Coronary artery (tissue), 2 donors: ENCODE measurements at regions not wholly inside any gene's neighbourhood (a gene's known extent, or its start where the extent isn't known, plus 50 kb on each side); places are given as distances from the start of the nearest gene placed in this dataset.

Source experiments
- DNase-seq: peaks from one replicate; pipeline ENCODE4 v3.0.0-alpha.2; 2017; ENCODE audit warnings: low spot score
- H3K27ac ChIP-seq, 2 donors: fragments of 200-600 bp; sonication (generic); one replicate each; pipeline ENCODE4 v1.5.1; 2016 to 2019
- H3K4me3 ChIP-seq: fragments of 200-600 bp; sonication (generic); 2 replicates; pipeline ENCODE4 v1.5.1; 2016; ENCODE audit warnings: mild to moderate bottlenecking, moderate library complexity
- TF ChIP-seq, protein P1 (sequence below): fragments of 200-600 bp; sonication (generic); IDR thresholded peaks from one replicate; pipeline ENCODE4 v1.5.1; 2019; ENCODE audit warnings: antibody characterized with exemption

DNA sequence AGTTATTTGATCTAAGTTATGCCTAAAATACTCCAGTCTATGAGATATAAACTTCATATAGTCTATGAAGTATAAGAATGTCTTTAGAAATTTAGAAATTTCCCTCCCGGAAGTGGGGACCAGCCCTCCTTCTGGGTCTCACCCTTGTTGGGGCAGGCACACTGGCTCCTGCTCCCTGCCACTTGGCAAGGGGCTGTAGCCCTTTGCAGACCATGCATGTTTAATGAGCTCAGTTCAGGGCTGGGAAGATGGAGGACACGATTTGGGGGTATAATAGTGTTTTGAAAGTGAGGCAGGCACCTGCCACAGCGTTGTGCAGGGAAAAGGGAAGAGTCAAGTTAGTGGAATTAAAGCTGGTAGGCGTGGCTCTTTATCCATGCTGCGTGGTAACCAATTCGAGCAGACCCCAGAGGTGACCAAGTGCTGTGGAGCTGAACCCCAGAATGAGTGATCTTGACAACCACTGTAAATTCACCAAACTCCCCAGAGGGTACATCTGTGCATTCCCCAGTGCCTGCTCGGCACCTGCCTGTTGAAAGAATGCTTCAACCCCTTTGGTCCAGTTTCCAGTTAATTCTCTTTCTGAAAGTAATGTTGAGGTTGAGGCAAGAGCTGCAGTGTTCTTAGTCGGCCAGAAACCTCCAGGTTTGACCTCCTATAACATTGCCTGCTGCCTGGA lies 79.6 kb downstream of the DOP1B start:
- Histone ChIP-seq H3K4me3 (no peak overlapping the region), H3K27ac (no peak overlapping the region)
- DNase-seq = no peak
- TF ChIP-seq, protein P1, sequence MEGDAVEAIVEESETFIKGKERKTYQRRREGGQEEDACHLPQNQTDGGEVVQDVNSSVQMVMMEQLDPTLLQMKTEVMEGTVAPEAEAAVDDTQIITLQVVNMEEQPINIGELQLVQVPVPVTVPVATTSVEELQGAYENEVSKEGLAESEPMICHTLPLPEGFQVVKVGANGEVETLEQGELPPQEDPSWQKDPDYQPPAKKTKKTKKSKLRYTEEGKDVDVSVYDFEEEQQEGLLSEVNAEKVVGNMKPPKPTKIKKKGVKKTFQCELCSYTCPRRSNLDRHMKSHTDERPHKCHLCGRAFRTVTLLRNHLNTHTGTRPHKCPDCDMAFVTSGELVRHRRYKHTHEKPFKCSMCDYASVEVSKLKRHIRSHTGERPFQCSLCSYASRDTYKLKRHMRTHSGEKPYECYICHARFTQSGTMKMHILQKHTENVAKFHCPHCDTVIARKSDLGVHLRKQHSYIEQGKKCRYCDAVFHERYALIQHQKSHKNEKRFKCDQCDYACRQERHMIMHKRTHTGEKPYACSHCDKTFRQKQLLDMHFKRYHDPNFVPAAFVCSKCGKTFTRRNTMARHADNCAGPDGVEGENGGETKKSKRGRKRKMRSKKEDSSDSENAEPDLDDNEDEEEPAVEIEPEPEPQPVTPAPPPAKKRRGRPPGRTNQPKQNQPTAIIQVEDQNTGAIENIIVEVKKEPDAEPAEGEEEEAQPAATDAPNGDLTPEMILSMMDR = no peak

DNA sequence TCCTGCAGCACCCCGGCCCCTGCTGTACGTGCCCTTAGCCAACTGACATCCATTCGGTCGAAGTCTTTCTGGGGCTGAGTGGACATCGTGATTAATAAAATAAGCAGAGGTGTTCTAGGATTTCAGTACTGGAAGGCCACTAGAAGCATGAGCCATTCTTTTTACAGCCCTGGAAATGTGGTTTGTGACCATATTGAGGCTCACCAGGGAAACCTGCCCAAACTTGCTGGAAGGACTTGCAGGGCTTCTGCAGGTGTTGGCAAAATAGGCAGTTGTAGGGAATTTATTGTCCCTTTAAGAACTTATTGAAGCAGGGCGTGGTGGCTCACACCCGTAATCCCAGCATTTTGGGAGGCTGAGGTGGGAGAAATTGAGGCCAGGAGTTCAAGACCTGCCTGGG lies 80.8 kb downstream of the DOP1B start:
- Histone ChIP-seq H3K4me3 (no peak overlapping the region), H3K27ac (no peak overlapping the region)
- DNase-seq = no peak
- TF ChIP-seq, protein P1 = no peak

DNA sequence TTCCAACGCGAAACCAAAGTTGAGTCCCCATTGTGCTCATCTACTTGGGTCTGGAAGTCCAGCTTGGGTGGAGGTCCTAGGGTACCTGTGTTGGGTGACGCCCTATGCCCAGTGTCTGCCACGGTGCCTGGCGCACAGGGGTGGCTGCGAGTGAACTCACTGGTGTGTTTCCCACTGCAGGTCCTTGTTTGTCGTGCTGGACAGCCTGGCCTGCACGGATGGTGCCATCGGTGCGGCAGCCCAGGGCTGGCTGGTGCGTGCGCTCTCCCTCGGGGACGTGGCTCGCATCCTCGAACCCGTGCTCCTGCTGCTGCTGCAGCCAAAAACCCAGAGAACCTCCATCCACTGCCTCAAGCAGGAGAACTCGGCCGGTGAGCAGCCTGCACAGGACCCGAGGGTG lies 80.4 kb upstream of the MORC3 start:
- no peak for DNase-seq
- no peak overlapping the region for H3K27ac ChIP-seq
- no peak overlapping the region for H3K4me3 ChIP-seq
- TF ChIP-seq, protein P1 = no peak

DNA sequence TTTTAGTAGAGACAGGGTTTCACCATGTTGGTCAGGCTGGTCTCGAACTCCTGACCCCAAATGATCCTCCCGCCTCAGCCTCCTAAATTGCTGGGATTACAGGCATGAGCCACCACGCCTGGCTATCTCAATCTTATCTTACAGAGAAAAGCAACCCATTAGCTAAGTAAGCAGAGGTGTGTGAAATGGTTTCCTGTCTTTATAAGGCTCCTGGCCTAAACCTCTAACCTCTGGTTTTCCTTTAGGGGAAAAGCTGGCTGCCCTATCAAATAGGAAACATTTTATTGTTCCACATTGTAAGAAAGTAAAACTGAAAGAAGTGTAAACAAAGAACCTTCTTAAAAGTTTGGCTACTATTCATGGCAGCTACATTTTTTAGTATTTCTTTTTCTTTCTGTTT lies 78.3 kb upstream of the MORC3 start:
- TF ChIP-seq, protein P1 = no peak
- no peak for DNase-seq
- no peak overlapping the region for H3K4me3 ChIP-seq
- no peak overlapping the region for H3K27ac ChIP-seq

DNA sequence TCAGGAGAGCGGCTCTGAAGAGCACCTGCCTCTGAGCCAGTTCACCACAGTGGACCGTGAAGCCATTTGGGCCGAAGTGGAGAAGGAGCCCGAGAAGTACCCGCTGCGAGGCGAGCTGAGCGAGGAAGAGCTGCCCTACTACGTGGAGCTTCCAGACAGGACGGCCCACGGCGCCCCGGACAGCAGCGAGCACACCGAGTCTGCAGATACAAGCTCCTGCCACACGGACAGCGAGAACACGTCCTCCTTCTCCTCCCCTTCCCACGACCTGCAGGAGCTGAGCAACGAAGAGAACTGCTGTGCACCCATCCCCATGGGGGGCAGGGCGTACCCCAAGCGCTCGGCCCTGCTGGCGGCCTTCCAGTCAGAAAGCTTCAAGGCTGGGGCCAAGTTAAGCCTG lies 74.9 kb upstream of the MORC3 start:
- no peak overlapping the region for H3K4me3 ChIP-seq
- DNase-seq = no peak
- H3K27ac ChIP-seq = no peak overlapping the region
- TF ChIP-seq, protein P1 = no peak

DNA sequence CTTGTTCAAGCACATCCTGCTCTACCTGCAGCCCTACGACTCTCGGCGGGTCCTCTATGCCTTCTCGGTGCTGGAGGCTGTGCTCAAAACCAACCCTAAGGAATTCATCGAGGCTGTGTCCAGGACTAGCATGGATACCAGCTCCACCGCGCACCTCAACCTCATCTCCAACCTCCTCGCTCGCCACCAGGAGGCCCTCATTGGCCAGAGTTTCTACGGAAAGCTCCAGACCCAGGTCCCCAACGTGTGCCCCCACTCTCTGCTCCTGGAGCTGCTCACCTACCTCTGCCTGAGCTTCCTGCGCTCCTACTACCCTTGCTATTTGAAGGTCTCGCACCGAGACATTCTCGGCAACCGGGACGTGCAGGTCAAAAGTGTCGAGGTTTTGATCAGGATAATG lies 74.3 kb upstream of the MORC3 start:
- Histone ChIP-seq H3K4me3 (no peak overlapping the region), H3K27ac (no peak overlapping the region)
- no peak for DNase-seq
- TF ChIP-seq, protein P1 = no peak

DNA sequence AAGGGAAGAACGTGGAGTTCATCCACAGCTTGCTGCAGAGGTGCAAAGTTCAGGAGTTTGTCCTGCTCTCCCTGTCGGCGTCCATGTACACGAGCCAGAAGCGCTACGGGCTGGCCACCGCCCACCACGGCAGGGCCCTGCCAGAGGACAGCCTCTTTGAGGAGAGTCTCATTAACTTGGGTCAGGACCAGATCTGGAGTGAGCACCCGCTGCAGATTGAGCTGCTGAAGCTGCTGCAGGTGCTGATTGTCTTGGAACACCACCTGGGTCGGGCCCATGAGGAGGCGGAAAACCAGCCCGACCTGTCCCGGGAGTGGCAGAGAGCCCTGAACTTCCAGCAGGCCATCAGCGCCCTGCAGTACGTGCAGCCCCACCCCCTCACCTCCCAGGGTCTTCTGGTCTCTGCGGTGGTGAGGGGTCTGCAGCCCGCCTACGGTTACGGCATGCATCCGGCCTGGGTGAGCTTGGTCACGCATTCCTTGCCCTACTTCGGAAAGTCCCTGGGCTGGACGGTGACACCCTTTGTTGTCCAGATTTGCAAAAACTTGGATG lies 73.8 kb upstream of the MORC3 start:
- TF ChIP-seq, protein P1 = no peak
- H3K4me3 ChIP-seq = no peak overlapping the region
- no peak for DNase-seq
- H3K27ac ChIP-seq = no peak overlapping the region
